GM18868 (cell line): ENCODE measurements at regions not wholly inside any gene's neighbourhood (a gene's known extent, or its start where the extent isn't known, plus 50 kb on each side); places are given as distances from the start of the nearest gene placed in this dataset.

Experiments
- ATAC-seq: cut with Tn5 transposase; IDR thresholded peaks from one replicate; pipeline ENCODE4 v1.9.1; 2021; ENCODE audit warnings: mild to moderate bottlenecking, moderate library complexity; ENCODE audit not compliant: unreplicated experiment

- no peak for ATAC-seq
Measured at GRCh38 chr9:95629585-95629984, 112.8 kb upstream of the PTCH1 start.

- no peak for ATAC-seq
Measured at GRCh38 chr9:95627802-95628201, 111.0 kb upstream of the PTCH1 start.

- no peak for ATAC-seq
Measured at GRCh38 chr9:95626885-95627558, 110.3 kb upstream of the PTCH1 start.

GRCh38 chr9:95626341-95626740, 109.6 kb upstream of the PTCH1 start:
- no peak for ATAC-seq

- no peak for ATAC-seq
Measured at GRCh38 chr9:95623640-95624039, 106.9 kb upstream of the PTCH1 start.

- ATAC-seq, result no peak
Measured at GRCh38 chr9:95620722-95621121, 104.0 kb upstream of the PTCH1 start.

GRCh38 chr9:95620314-95620713, 103.5 kb upstream of the PTCH1 start:
- no peak for ATAC-seq

- no peak for ATAC-seq
Measured at GRCh38 chr9:95615246-95615645, 98.5 kb upstream of the PTCH1 start.

- ATAC-seq, result no peak
Measured at GRCh38 chr9:95613670-95614069, 96.9 kb upstream of the PTCH1 start.

GRCh38 chr9:95611354-95611753, 94.6 kb upstream of the PTCH1 start:
- no peak for ATAC-seq

GRCh38 chr9:95610006-95610785, 93.4 kb upstream of the PTCH1 start:
- no peak for ATAC-seq

- ATAC-seq, result no peak
Measured at GRCh38 chr9:95609426-95609825, 92.7 kb upstream of the PTCH1 start.

- no peak for ATAC-seq
Measured at GRCh38 chr9:95608341-95608740, 91.6 kb upstream of the PTCH1 start.

- ATAC-seq, result no peak
Measured at GRCh38 chr9:95607507-95607906, 90.7 kb upstream of the PTCH1 start.

- no peak for ATAC-seq
Measured at GRCh38 chr9:95606489-95607350, 89.9 kb upstream of the PTCH1 start.

GRCh38 chr9:95605816-95606488, 89.2 kb upstream of the PTCH1 start:
- ATAC-seq, result no peak

GRCh38 chr9:95605101-95605500, 88.3 kb upstream of the PTCH1 start:
- ATAC-seq, result no peak

GRCh38 chr9:95598236-95598635, 81.5 kb upstream of the PTCH1 start:
- no peak for ATAC-seq

GRCh38 chr9:95595721-95596295, 79.0 kb upstream of the PTCH1 start:
- no peak for ATAC-seq

GRCh38 chr9:95592931-95593330, 76.2 kb upstream of the PTCH1 start:
- ATAC-seq, result no peak
